ENCODE measurements at regions not wholly inside any gene's neighbourhood (a gene's known extent, or its start where the extent isn't known, plus 50 kb on each side); places are given as distances from the start of the nearest gene placed in this dataset.

DNA sequence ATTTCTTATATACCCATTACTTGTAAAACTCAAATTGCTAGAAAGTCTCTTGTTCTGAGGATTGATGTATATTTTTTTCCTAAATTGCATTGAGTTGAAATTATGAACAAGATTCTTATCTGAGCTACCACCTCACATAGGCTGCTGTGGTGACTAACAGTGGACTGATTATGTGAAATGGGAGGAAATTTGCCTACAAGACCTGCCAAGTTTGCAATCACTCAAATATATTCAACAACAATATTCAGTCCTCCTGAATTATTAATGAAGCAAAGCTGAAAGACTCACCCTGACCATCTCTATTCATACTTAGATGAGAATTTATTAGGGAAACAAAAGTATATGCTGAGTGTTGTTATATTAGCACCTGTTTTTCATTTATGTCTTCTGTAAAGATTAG lies 412.6 kb upstream of the SEMA6D start:
- no peaks in the 10 kb centered on the region for H3K36me3 ChIP-seq (ENCODE audit: control insufficient read depth in 1 of 2, insufficient read depth in 2 of 2, low read length in 1 of 2)
- intact Hi-C loops (cut with DNase I) = no loop called here
- no peak for ATAC-seq (ENCODE audit: low FRiP score)
- no peaks in the 10 kb centered on the region for H3K4me1 ChIP-seq (ENCODE audit: control insufficient read depth in 1 of 2, insufficient read depth in 2 of 2, low read length in 2 of 2)
- no peak for DNase-seq
- H3K27me3 ChIP-seq (ENCODE audit: control insufficient read depth in 1 of 2, insufficient read depth in 2 of 2, low read length in 1 of 2) = no peaks in the 10 kb centered on the region
- H3K4me3 ChIP-seq (ENCODE audit: low read length in 2 of 2) = no peak overlapping the region
- no peak overlapping the region for H3K27ac ChIP-seq (ENCODE audit: low read depth in 1 of 2, low read length in 2 of 2)
- no peaks in the 10 kb centered on the region for H3K9me3 ChIP-seq (ENCODE audit: control insufficient read depth, low read length)

- DNase-seq = no peak
- Histone ChIP-seq H3K27me3 (ENCODE audit: control insufficient read depth in 1 of 2, insufficient read depth in 2 of 2, low read length in 1 of 2) (no peaks in the 10 kb centered on the region), H3K4me3 (ENCODE audit: low read length in 2 of 2) (no peak overlapping the region), H3K9me3 (ENCODE audit: control insufficient read depth, low read length) (no peaks in the 10 kb centered on the region), H3K36me3 (ENCODE audit: control insufficient read depth in 1 of 2, insufficient read depth in 2 of 2, low read length in 1 of 2) (no peaks in the 10 kb centered on the region), H3K4me1 (ENCODE audit: control insufficient read depth in 1 of 2, insufficient read depth in 2 of 2, low read length in 2 of 2) (no peaks in the 10 kb centered on the region), H3K27ac (ENCODE audit: low read depth in 1 of 2, low read length in 2 of 2) (no peak overlapping the region)
- ATAC-seq (ENCODE audit: low FRiP score) = no peak
- WGBS, 2 donors = 91 to 92% methylated on average over 3 of the region's 3 CpGs
- intact Hi-C loops (cut with DNase I) = no loop called here
These were observed 405.1 kb upstream of the SEMA6D start for GRCh38 chr15:47312161-47312560.

GRCh38 chr15:47326410-47327333 lies 390.6 kb upstream of the SEMA6D start:
- intact Hi-C loops (cut with DNase I) = no loop called here
- ATAC-seq (ENCODE audit: low FRiP score) = no peak
- peaks cover 3% of the 10 kb centered on the region for H3K9me3 ChIP-seq (ENCODE audit: control insufficient read depth, low read length)
- H3K36me3 ChIP-seq (ENCODE audit: control insufficient read depth in 1 of 2, insufficient read depth in 2 of 2, low read length in 1 of 2) = no peaks in the 10 kb centered on the region
- WGBS, 2 donors = 69 to 79% methylated on average over 5 of the region's 5 CpGs
- H3K27me3 ChIP-seq (ENCODE audit: control insufficient read depth in 1 of 2, insufficient read depth in 2 of 2, low read length in 1 of 2) = no peaks in the 10 kb centered on the region
- H3K4me1 ChIP-seq (ENCODE audit: control insufficient read depth in 1 of 2, insufficient read depth in 2 of 2, low read length in 2 of 2) = no peaks in the 10 kb centered on the region
- no peak overlapping the region for H3K27ac ChIP-seq (ENCODE audit: low read depth in 1 of 2, low read length in 2 of 2)
- H3K4me3 ChIP-seq (ENCODE audit: low read length in 2 of 2) = no peak overlapping the region
- no peak for DNase-seq

DNA sequence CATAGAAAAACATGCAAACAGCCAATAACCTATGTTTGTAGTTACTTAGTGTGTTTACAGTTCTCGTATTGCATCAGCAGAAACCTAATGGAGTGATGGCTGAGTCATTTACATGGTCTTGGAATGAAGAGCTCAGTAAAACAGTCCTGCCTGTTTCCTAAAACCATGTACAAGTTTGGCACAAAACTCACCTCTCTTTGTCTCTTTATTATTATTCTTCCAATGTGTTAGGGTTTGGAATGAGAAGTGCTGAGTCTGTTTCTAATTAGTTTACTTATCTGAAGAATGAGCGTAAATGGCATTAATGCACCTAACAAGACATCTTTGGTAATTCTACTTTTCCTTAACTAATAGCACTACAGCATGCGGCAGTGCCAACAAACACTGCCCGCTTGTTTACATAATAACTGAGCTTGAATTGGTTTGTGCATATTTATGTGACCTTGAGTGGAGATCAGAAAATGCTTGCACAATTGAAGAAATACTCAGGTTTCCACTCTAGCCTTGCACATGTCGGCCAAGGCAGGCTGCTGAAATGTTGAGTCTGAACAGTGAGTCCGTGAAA lies 385.4 kb upstream of the SEMA6D start:
- no peak for ATAC-seq (ENCODE audit: low FRiP score)
- Histone ChIP-seq H3K9me3 (ENCODE audit: control insufficient read depth, low read length) (peaks cover 3% of the 10 kb centered on the region), H3K27me3 (ENCODE audit: control insufficient read depth in 1 of 2, insufficient read depth in 2 of 2, low read length in 1 of 2) (no peaks in the 10 kb centered on the region), H3K36me3 (ENCODE audit: control insufficient read depth in 1 of 2, insufficient read depth in 2 of 2, low read length in 1 of 2) (no peaks in the 10 kb centered on the region), H3K27ac (ENCODE audit: low read depth in 1 of 2, low read length in 2 of 2) (no peak overlapping the region), H3K4me1 (ENCODE audit: control insufficient read depth in 1 of 2, insufficient read depth in 2 of 2, low read length in 2 of 2) (no peaks in the 10 kb centered on the region), H3K4me3 (ENCODE audit: low read length in 2 of 2) (no peak overlapping the region)
- 55 to 60% methylated on average over 6 of the region's 6 CpGs for WGBS, 2 donors
- intact Hi-C loops (cut with DNase I) = no loop called here
- no peak for DNase-seq

GRCh38 chr15:47332481-47332880 lies 384.8 kb upstream of the SEMA6D start:
- no peaks in the 10 kb centered on the region for H3K36me3 ChIP-seq (ENCODE audit: control insufficient read depth in 1 of 2, insufficient read depth in 2 of 2, low read length in 1 of 2)
- peaks cover 3% of the 10 kb centered on the region for H3K9me3 ChIP-seq (ENCODE audit: control insufficient read depth, low read length)
- H3K27ac ChIP-seq (ENCODE audit: low read depth in 1 of 2, low read length in 2 of 2) = no peak overlapping the region
- no peak overlapping the region for H3K4me3 ChIP-seq (ENCODE audit: low read length in 2 of 2)
- H3K27me3 ChIP-seq (ENCODE audit: control insufficient read depth in 1 of 2, insufficient read depth in 2 of 2, low read length in 1 of 2) = no peaks in the 10 kb centered on the region
- H3K4me1 ChIP-seq (ENCODE audit: control insufficient read depth in 1 of 2, insufficient read depth in 2 of 2, low read length in 2 of 2) = no peaks in the 10 kb centered on the region
- DNase-seq (no peak), ATAC-seq (ENCODE audit: low FRiP score) (no peak)
- WGBS, 2 donors = 66 to 72% methylated on average over 2 of the region's 2 CpGs
- intact Hi-C loops (cut with DNase I) = no loop called here

- no peak overlapping the region for H3K27ac ChIP-seq (ENCODE audit: low read depth in 1 of 2, low read length in 2 of 2)
- 82% methylated on average over 5 of the region's 5 CpGs for WGBS, 2 donors
- ATAC-seq (ENCODE audit: low FRiP score) = no peak
- no peaks in the 10 kb centered on the region for H3K9me3 ChIP-seq (ENCODE audit: control insufficient read depth, low read length)
- intact Hi-C loops (cut with DNase I) = no loop called here
- DNase-seq = no peak
- H3K36me3 ChIP-seq (ENCODE audit: control insufficient read depth in 1 of 2, insufficient read depth in 2 of 2, low read length in 1 of 2) = no peaks in the 10 kb centered on the region
- H3K27me3 ChIP-seq (ENCODE audit: control insufficient read depth in 1 of 2, insufficient read depth in 2 of 2, low read length in 1 of 2) = no peaks in the 10 kb centered on the region
- H3K4me1 ChIP-seq (ENCODE audit: control insufficient read depth in 1 of 2, insufficient read depth in 2 of 2, low read length in 2 of 2) = no peaks in the 10 kb centered on the region
- no peak overlapping the region for H3K4me3 ChIP-seq (ENCODE audit: low read length in 2 of 2)
These were observed 383.6 kb upstream of the SEMA6D start for GRCh38 chr15:47333734-47334133.

DNA sequence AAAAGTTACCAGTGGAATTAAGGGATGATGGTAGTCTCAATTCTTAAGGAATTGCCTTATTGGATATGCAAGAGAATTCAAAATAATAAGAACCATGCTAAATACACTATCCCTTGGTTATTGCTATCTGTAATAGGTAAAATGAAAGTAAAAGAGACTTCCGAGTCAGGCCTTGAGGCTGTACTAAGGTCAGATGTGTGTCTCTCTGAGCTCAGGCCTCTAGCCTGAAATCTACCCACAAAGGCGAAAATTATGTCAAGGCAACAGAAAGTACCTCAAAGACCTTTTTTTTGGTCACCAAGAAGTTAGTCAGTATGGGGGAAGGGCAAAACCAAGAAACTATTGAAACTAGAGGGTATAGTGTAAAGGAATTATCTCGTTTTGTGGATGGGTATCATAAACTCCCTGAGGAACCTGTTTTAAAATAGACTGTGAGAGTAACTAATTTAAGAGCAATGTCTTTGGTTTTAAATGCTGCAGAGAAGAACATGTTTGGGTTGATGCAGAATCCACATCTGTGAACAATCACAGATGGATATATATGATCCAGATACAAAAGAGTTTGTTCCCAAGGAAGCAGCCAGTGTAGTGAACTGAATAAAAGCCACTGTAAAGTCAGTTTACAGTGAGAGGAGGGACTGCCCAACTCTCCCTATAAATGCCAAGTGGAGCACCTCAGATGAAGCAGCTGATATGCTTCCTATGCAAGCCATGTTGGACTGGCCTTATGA lies 382.3 kb upstream of the SEMA6D start:
- Histone ChIP-seq H3K36me3 (ENCODE audit: control insufficient read depth in 1 of 2, insufficient read depth in 2 of 2, low read length in 1 of 2) (no peaks in the 10 kb centered on the region), H3K27ac (ENCODE audit: low read depth in 1 of 2, low read length in 2 of 2) (no peak overlapping the region), H3K27me3 (ENCODE audit: control insufficient read depth in 1 of 2, insufficient read depth in 2 of 2, low read length in 1 of 2) (no peaks in the 10 kb centered on the region), H3K9me3 (ENCODE audit: control insufficient read depth, low read length) (no peaks in the 10 kb centered on the region), H3K4me3 (ENCODE audit: low read length in 2 of 2) (no peak overlapping the region), H3K4me1 (ENCODE audit: control insufficient read depth in 1 of 2, insufficient read depth in 2 of 2, low read length in 2 of 2) (no peaks in the 10 kb centered on the region)
- no peak for DNase-seq
- intact Hi-C loops (cut with DNase I) = no loop called here
- ATAC-seq (ENCODE audit: low FRiP score) = no peak
- WGBS, 2 donors = 93 to 94% methylated on average over 3 of the region's 3 CpGs

DNA sequence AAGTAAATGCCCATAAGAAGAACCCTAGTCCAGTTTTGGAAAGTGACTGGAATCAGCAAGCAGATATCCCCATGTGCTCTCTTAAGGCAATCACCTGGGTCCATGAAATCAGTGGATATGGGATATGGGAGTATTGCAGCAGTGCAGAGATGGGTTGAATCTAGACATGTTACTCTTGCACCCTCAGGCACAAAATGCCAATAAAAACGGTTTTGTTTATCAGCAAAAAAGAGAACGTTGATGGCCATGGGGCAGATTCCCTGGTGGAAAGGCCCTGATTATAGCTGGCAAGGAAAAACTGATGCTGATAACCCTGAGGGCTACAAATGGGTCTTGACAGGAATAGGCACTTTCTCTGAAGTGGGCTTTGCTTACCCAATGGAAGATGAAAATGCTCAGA lies 380.2 kb upstream of the SEMA6D start:
- no peak overlapping the region for H3K27ac ChIP-seq (ENCODE audit: low read depth in 1 of 2, low read length in 2 of 2)
- no peaks in the 10 kb centered on the region for H3K36me3 ChIP-seq (ENCODE audit: control insufficient read depth in 1 of 2, insufficient read depth in 2 of 2, low read length in 1 of 2)
- H3K4me1 ChIP-seq (ENCODE audit: control insufficient read depth in 1 of 2, insufficient read depth in 2 of 2, low read length in 2 of 2) = peaks cover 0 to 2% of the 10 kb centered on the region in 2 donors
- H3K27me3 ChIP-seq (ENCODE audit: control insufficient read depth in 1 of 2, insufficient read depth in 2 of 2, low read length in 1 of 2) = no peaks in the 10 kb centered on the region
- H3K4me3 ChIP-seq (ENCODE audit: low read length in 2 of 2) = no peak overlapping the region
- WGBS, 2 donors = 87 to 88% methylated on average over 2 of the region's 2 CpGs
- intact Hi-C loops (cut with DNase I) = no loop called here
- no peak for DNase-seq
- ATAC-seq (ENCODE audit: low FRiP score) = no peak
- no peaks in the 10 kb centered on the region for H3K9me3 ChIP-seq (ENCODE audit: control insufficient read depth, low read length)

All from aorta (tissue), 5 donors.